ENCODE measurements at regions not wholly inside any gene's neighbourhood (a gene's known extent, or its start where the extent isn't known, plus 50 kb on each side); places are given as distances from the start of the nearest gene placed in this dataset.

- ATAC-seq (no peak), DNase-seq (no peak)
- intact Hi-C loops (cut with DNase I, micrococcal nuclease), result no loop called here
These were observed 205.2 kb upstream of the COBL start for GRCh38 chr7:51521694-51522312.

GRCh38 chr7:51521054-51521453, 204.4 kb upstream of the COBL start:
- DNase-seq (no peak), ATAC-seq (no peak)
- intact Hi-C loops (cut with DNase I, micrococcal nuclease), result no loop called here

- DNase-seq, result no peak
- no peak for ATAC-seq
- intact Hi-C loops (cut with DNase I, micrococcal nuclease), result no loop called here
These were observed 202.0 kb upstream of the COBL start for GRCh38 chr7:51518646-51519045.

- intact Hi-C loops (cut with DNase I, micrococcal nuclease), result no loop called here
- DNase-seq (no peak), ATAC-seq (no peak)
These were observed 200.6 kb upstream of the COBL start for GRCh38 chr7:51517187-51517586.

GRCh38 chr7:51501620-51502019, 185.0 kb upstream of the COBL start:
- no peak for ATAC-seq

GRCh38 chr7:51482976-51483375, 166.4 kb upstream of the COBL start:
- no peak for ATAC-seq
- no peak for DNase-seq
- intact Hi-C loops (cut with DNase I, micrococcal nuclease), result no loop called here

More at GRCh38 chr7:51501620-51502019, 185.0 kb upstream of the COBL start:
- no peak for DNase-seq
- intact Hi-C loops (cut with DNase I, micrococcal nuclease), result no loop called here

- ATAC-seq (no peak), DNase-seq (no peak)
- intact Hi-C loops (cut with DNase I, micrococcal nuclease), result no loop called here
These were observed 164.8 kb upstream of the COBL start for GRCh38 chr7:51481421-51481820.

- DNase-seq (no peak), ATAC-seq (no peak)
- intact Hi-C loops (cut with DNase I, micrococcal nuclease), result no loop called here
These were observed 161.2 kb upstream of the COBL start for GRCh38 chr7:51477819-51478218.

GRCh38 chr7:51477323-51477722, 160.7 kb upstream of the COBL start:
- intact Hi-C loops (cut with DNase I, micrococcal nuclease), result no loop called here
- ATAC-seq, result no peak
- no peak for DNase-seq

- intact Hi-C loops (cut with DNase I, micrococcal nuclease), result no loop called here
- no peak for ATAC-seq
- DNase-seq, result no peak
These were observed 159.4 kb upstream of the COBL start for GRCh38 chr7:51476026-51476425.

GRCh38 chr7:51472873-51473272, 156.3 kb upstream of the COBL start:
- intact Hi-C loops (cut with DNase I, micrococcal nuclease), result no loop called here
- DNase-seq, result no peak
- no peak for ATAC-seq

- intact Hi-C loops (cut with DNase I, micrococcal nuclease), result no loop called here
- ATAC-seq (no peak), DNase-seq (no peak)
These were observed 155.3 kb upstream of the COBL start for GRCh38 chr7:51471981-51472296.

- intact Hi-C loops (cut with DNase I, micrococcal nuclease), result no loop called here
- ATAC-seq (no peak), DNase-seq (no peak)
These were observed 154.8 kb upstream of the COBL start for GRCh38 chr7:51471210-51471980.

- DNase-seq (no peak), ATAC-seq (no peak)
- intact Hi-C loops (cut with DNase I, micrococcal nuclease), result no loop called here
These were observed 150.9 kb upstream of the COBL start for GRCh38 chr7:51467384-51468017.

GRCh38 chr7:51459809-51460208, 143.2 kb upstream of the COBL start:
- ATAC-seq (no peak), DNase-seq (no peak)
- intact Hi-C loops (cut with DNase I, micrococcal nuclease), result no loop called here

- DNase-seq, result no peak
- intact Hi-C loops (cut with DNase I, micrococcal nuclease), result no loop called here
These were observed 142.1 kb upstream of the COBL start for GRCh38 chr7:51458693-51459092.

GRCh38 chr7:51457079-51457478, 140.5 kb upstream of the COBL start:
- no peak for DNase-seq
- no peak for ATAC-seq
- intact Hi-C loops (cut with DNase I, micrococcal nuclease), result no loop called here

More at GRCh38 chr7:51458693-51459092, 142.1 kb upstream of the COBL start:
- no peak for ATAC-seq

GRCh38 chr7:51456431-51457060, 139.9 kb upstream of the COBL start:
- ATAC-seq (no peak), DNase-seq (no peak)
- intact Hi-C loops (cut with DNase I, micrococcal nuclease), result no loop called here

- no peak for ATAC-seq
- intact Hi-C loops (cut with DNase I, micrococcal nuclease), result no loop called here
These were observed 139.3 kb upstream of the COBL start for GRCh38 chr7:51455948-51456347.

GRCh38 chr7:51455513-51455912, 138.9 kb upstream of the COBL start:
- ATAC-seq (no peak), DNase-seq (no peak)
- intact Hi-C loops (cut with DNase I, micrococcal nuclease), result no loop called here

More at GRCh38 chr7:51455948-51456347, 139.3 kb upstream of the COBL start:
- DNase-seq, result no peak

Data from left colon (tissue), 2 donors.